Panc1 (cell line): ENCODE measurements at regions not wholly inside any gene's neighbourhood (a gene's known extent, or its start where the extent isn't known, plus 50 kb on each side); places are given as distances from the start of the nearest gene placed in this dataset.

ENCODE experiments used
- POLR2AphosphoS5 ChIP-seq: IDR thresholded peaks from 2 replicates; pipeline ENCODE4 v1.6.1; 2012; ENCODE audit warnings: mild to moderate bottlenecking, low read depth, low read length, moderate library complexity
- SIN3A ChIP-seq: IDR thresholded peaks from 2 replicates; pipeline ENCODE4 v1.6.1; 2012; ENCODE audit warnings: low read depth, mild to moderate bottlenecking, low read length, moderate library complexity, borderline replicate concordance; ENCODE audit not compliant: insufficient read depth
- TCF7L2 ChIP-seq: IDR thresholded peaks from 2 replicates; pipeline ENCODE4 v1.6.1; 2011; ENCODE audit warnings: mild to moderate bottlenecking, low read depth, low read length, inconsistent platforms
- TF ChIP-seq, protein P1 (sequence below): fragments of 450-650 bp; IDR thresholded peaks from 2 replicates; pipeline ENCODE4 v1.5.1; 2017; ENCODE audit warnings: mild to moderate bottlenecking
- TF ChIP-seq, protein P2 (sequence below), 2 experiments: IDR thresholded peaks; 2 replicates each; pipeline ENCODE4 v1.6.1; 2011 to 2012; ENCODE audit warnings: low read depth in 2 of 2, control low read depth in 1 of 2, low read length in 1 of 2, mild to moderate bottlenecking in 1 of 2, moderate library complexity in 1 of 2; ENCODE audit not compliant: insufficient read depth in 1 of 2

DNA sequence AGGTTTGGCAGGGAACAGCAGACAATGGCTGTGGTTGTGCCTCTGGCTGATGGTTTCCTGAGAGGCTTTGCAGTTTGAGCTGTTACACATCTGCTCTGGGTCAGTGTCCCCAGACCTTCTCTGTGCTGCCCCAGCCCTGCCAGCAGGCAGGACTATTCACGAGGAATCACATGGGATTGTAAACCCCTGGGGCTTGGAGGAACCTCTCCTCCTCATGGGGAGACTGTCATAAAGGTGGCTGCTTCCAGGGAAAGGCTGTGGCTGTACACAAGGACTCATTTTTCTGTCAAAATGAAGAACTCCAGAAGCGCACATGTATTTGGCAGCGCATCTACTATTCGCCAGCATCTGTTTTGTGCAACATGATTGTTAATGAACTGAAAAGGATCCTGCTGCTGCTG, 142.6 kb upstream of the CYP1B1 start:
- TF ChIP-seq, protein P1, sequence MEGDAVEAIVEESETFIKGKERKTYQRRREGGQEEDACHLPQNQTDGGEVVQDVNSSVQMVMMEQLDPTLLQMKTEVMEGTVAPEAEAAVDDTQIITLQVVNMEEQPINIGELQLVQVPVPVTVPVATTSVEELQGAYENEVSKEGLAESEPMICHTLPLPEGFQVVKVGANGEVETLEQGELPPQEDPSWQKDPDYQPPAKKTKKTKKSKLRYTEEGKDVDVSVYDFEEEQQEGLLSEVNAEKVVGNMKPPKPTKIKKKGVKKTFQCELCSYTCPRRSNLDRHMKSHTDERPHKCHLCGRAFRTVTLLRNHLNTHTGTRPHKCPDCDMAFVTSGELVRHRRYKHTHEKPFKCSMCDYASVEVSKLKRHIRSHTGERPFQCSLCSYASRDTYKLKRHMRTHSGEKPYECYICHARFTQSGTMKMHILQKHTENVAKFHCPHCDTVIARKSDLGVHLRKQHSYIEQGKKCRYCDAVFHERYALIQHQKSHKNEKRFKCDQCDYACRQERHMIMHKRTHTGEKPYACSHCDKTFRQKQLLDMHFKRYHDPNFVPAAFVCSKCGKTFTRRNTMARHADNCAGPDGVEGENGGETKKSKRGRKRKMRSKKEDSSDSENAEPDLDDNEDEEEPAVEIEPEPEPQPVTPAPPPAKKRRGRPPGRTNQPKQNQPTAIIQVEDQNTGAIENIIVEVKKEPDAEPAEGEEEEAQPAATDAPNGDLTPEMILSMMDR: no peak
- no peak for TF ChIP-seq POLR2AphosphoS5
- TF ChIP-seq SIN3A: no peak
- TF ChIP-seq, protein P2, sequence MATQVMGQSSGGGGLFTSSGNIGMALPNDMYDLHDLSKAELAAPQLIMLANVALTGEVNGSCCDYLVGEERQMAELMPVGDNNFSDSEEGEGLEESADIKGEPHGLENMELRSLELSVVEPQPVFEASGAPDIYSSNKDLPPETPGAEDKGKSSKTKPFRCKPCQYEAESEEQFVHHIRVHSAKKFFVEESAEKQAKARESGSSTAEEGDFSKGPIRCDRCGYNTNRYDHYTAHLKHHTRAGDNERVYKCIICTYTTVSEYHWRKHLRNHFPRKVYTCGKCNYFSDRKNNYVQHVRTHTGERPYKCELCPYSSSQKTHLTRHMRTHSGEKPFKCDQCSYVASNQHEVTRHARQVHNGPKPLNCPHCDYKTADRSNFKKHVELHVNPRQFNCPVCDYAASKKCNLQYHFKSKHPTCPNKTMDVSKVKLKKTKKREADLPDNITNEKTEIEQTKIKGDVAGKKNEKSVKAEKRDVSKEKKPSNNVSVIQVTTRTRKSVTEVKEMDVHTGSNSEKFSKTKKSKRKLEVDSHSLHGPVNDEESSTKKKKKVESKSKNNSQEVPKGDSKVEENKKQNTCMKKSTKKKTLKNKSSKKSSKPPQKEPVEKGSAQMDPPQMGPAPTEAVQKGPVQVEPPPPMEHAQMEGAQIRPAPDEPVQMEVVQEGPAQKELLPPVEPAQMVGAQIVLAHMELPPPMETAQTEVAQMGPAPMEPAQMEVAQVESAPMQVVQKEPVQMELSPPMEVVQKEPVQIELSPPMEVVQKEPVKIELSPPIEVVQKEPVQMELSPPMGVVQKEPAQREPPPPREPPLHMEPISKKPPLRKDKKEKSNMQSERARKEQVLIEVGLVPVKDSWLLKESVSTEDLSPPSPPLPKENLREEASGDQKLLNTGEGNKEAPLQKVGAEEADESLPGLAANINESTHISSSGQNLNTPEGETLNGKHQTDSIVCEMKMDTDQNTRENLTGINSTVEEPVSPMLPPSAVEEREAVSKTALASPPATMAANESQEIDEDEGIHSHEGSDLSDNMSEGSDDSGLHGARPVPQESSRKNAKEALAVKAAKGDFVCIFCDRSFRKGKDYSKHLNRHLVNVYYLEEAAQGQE (IDR thresholded peaks at IDR 0.05; ENCODE audit: insufficient read depth in 1 of 2, low read depth in 2 of 2, low read length in 1 of 2): no peak
- TF ChIP-seq TCF7L2: no peak
